Tibial nerve (tissue), 4 donors: ENCODE measurements at regions not wholly inside any gene's neighbourhood (a gene's known extent, or its start where the extent isn't known, plus 50 kb on each side); places are given as distances from the start of the nearest gene placed in this dataset.

Source experiments
- CTCF ChIP-seq, 5 experiments: fragments of 200-600 bp in 3 of 5; fragments of 450-650 bp in 2 of 5; sonication (generic) in 3 of 5; IDR thresholded peaks; one replicate each; pipeline ENCODE4 v1.5.1; 2016 to 2019; ENCODE audit warnings: antibody characterized with exemption in 5 of 5, mild to moderate bottlenecking in 3 of 5, moderate library complexity in 2 of 5
- EP300 ChIP-seq, 2 donors: sonication (generic); formaldehyde crosslinking; IDR thresholded peaks; one replicate each; pipeline ENCODE4 v1.6.1; 2017; ENCODE audit warnings: antibody characterized with exemption in 2 of 2, mild to moderate bottlenecking in 1 of 2
- POLR2A ChIP-seq, 2 donors: fragments of 450-650 bp; IDR thresholded peaks; one replicate each; pipeline ENCODE4 v1.6.1; 2017; ENCODE audit warnings: antibody characterized with exemption in 2 of 2, mild to moderate bottlenecking in 2 of 2, moderate library complexity in 2 of 2

GRCh38 chr2:155840661-155841060 is 491.9 kb downstream of the NR4A2 start:
- TF ChIP-seq POLR2A (IDR thresholded peaks at IDR 0.05) (no peak), CTCF (IDR thresholded peaks at IDR 0.05) (no peak), EP300 (IDR thresholded peaks at IDR 0.05) (no peak)
